ENCODE measurements at regions not wholly inside any gene's neighbourhood (a gene's known extent, or its start where the extent isn't known, plus 50 kb on each side); places are given as distances from the start of the nearest gene placed in this dataset.

DNA sequence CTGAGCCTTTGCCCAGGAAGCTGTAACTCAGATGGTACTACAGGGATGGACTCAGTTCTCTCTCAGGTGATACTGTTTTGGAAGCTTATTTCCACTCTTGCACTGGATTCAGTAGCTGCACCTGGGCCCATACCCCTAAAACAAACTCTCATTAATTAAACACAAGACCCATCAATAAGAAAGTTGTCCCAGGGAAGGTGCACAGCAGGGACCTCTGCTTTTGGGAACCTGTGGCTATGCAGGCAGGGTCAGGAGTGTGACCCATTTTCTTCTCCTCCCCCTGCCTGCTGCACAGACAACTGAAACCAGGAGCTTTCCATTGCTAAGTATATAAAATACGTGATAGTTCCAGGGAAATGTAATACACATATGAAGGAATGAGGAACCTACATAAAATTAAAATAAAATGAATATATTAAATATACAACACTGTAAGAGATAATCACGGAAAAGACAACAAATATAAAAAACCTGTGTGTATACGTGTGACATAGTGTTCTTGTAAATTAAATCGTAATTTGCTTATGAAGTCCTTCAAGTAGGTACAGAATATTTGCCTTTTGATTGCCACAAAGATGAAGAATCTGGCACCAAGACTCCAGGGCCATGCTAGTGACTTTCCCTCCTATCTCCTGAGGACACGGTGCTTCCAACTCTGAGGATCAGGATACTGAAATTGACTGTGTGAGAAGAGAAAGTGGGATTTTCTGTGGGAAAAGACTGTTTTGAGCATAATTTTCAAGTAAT, 101.6 kb upstream of the GOLGA6L6 start (continued):
- TF ChIP-seq SP1 (IDR thresholded peaks at IDR 0.05; ENCODE audit: low read depth, low read length) (no peak), CTCF (IDR thresholded peaks at IDR 0.05; ENCODE audit: control extremely low read depth in 1 of 3, insufficient read depth in 1 of 3, low read depth in 1 of 3, low read length in 3 of 3) (no peak)

Data from H1 (cell line).